GM12891 (cell line): ENCODE measurements at regions not wholly inside any gene's neighbourhood (a gene's known extent, or its start where the extent isn't known, plus 50 kb on each side); places are given as distances from the start of the nearest gene placed in this dataset.

Experiments
- PAX5 ChIP-seq: IDR thresholded peaks from 2 replicates; pipeline ENCODE4 v1.6.1; 2011; ENCODE audit warnings: low read length, moderate library complexity, mild to moderate bottlenecking; ENCODE audit not compliant: insufficient read depth, severe bottlenecking
- POLR2A ChIP-seq: IDR thresholded peaks from 2 replicates; pipeline ENCODE4 v1.6.1; 2011; ENCODE audit warnings: low read depth, low read length, control low read depth
- POLR2AphosphoS5 ChIP-seq: IDR thresholded peaks from 2 replicates; pipeline ENCODE4 v1.6.1; 2011; ENCODE audit warnings: low read depth, low read length, control low read depth
- POU2F2 ChIP-seq: IDR thresholded peaks from 2 replicates; pipeline ENCODE4 v1.6.1; 2011; ENCODE audit warnings: low read depth, mild to moderate bottlenecking, control low read depth, low read length, moderate library complexity

GRCh38 chr5:68919988-68920490, 173.8 kb upstream of the SLC30A5 start:
- TF ChIP-seq POLR2A (no peak), POLR2AphosphoS5 (no peak), PAX5 (no peak), POU2F2 (no peak)
